ENCODE measurements at regions not wholly inside any gene's neighbourhood (a gene's known extent, or its start where the extent isn't known, plus 50 kb on each side); places are given as distances from the start of the nearest gene placed in this dataset.

GRCh38 chr6:25022140-25022553 is 86.4 kb upstream of the RIPOR2 start:
- TF ChIP-seq CTCF (IDR thresholded peaks at IDR 0.05; ENCODE audit: poor library complexity) (no peak), EZH2 (IDR thresholded peaks at IDR 0.05; ENCODE audit: borderline replicate concordance) (no peak), EZH2phosphoT487 (IDR thresholded peaks at IDR 0.05; ENCODE audit: low read depth, severe bottlenecking, unreplicated experiment) (no peak)

Measured in hepatocyte (in vitro differentiated cells).